Adrenal gland (tissue), 9 donors: ENCODE measurements at regions not wholly inside any gene's neighbourhood (a gene's known extent, or its start where the extent isn't known, plus 50 kb on each side); places are given as distances from the start of the nearest gene placed in this dataset.

Experiments used
- DNase-seq, 7 donors: peaks; one replicate each; pipeline ENCODE4 v3.0.0-alpha.2; 2019 to 2020
- H3K27ac ChIP-seq, 5 donors: fragments of 200-600 bp; sonication (generic) in 4 of 5; 1 replicate in 3 of 5; 2 replicates in 2 of 5; pipeline versions ENCODE4 v1.5.1 to v1.8.0; 2016 to 2020; ENCODE audit warnings: mild to moderate bottlenecking in 1 of 5
- H3K27me3 ChIP-seq: fragments of 200-600 bp; 2 replicates; pipeline ENCODE4 v1.8.0; 2021
- H3K36me3 ChIP-seq, 2 donors: fragments of 200-600 bp; replicated peaks in 1 of 2; 1 replicate in 1 of 2; 2 replicates in 1 of 2; pipeline versions ENCODE4 v1.5.1 to v1.8.0; 2018 to 2022
- H3K4me1 ChIP-seq, 2 donors: fragments of 200-600 bp; replicated peaks in 1 of 2; 1 replicate in 1 of 2; 2 replicates in 1 of 2; pipeline versions ENCODE4 v1.5.1 to v1.8.0; 2018 to 2021
- H3K4me3 ChIP-seq, 4 donors: fragments of 200-600 bp; sonication (generic) in 3 of 4; one replicate each; pipeline ENCODE4 v1.5.1; 2016 to 2018
- H3K9me3 ChIP-seq, 3 donors: fragments of 200-600 bp; sonication (generic) in 1 of 3; replicated peaks in 1 of 3; 1 replicate in 2 of 3; 2 replicates in 1 of 3; pipeline versions ENCODE4 v1.5.1 to v1.8.0; 2016 to 2021
- POLR2A ChIP-seq, 2 donors: fragments of 450-650 bp; IDR thresholded peaks; one replicate each; pipeline ENCODE4 v1.6.1; 2017; ENCODE audit warnings: antibody characterized with exemption in 2 of 2, mild to moderate bottlenecking in 2 of 2, moderate library complexity in 1 of 2
- WGBS, 4 donors: extraction: QIAGEN DNeasy Blood & Tissue Kit in 2 of 4; methylation state at CpG; one replicate each; pipeline versions ENCODE4 v1.1.5 to v1.1.7; 2013 to 2017; 5-methylcytosine and 5-hydroxymethylcytosine counted together
- intact Hi-C, 2 donors: fragments of 100-400 bp; cut with DNase I; formaldehyde crosslinking; loops; one replicate each; pipeline versions ENCODE4 v1.14.1 to v1.15.0; 2022 to 2023
- TF ChIP-seq, protein P1 (sequence below), 6 experiments: fragments of 450-650 bp in 4 of 6; fragments of 200-600 bp in 2 of 6; sonication (generic) in 1 of 6; IDR thresholded peaks; 1 replicate in 5 of 6; 2 replicates in 1 of 6; pipeline versions ENCODE4 v1.5.1 to v1.8.0; 2016 to 2021; ENCODE audit warnings: antibody characterized with exemption in 6 of 6, mild to moderate bottlenecking in 2 of 6, moderate library complexity in 1 of 6
- donor health status: healthy with polysubstance abuse.
- donor health status: Bipolar disorder and iron deficiency.
- donor health status: DM: yes; HTN: yes; CAD: no.
- donor health status: DM: no; HTN: no; CAD: no.
- donor health status: DM: no; HTN: no; CAD: no.

DNA sequence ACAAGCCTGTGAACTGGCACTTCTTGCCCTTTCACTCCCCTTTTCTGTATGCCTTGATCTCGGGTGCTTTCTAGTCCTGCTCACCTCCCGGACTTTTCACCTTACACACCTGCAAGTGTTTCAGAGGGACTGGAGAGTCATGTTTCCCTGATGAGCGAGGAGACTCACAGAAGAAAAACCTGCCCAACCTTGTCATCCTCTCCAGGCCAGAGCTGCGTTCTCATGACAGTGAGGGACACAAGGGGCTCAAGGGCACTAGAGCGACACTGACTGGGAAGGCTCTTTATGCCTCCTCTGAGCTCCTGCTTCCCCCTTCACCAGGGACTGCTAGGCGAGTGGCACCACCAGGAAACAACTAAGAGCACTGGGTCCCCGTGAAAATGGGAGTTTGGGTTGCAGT lies 376.9 kb upstream of the RPS23 start:
- intact Hi-C loops: no loop called here
- TF ChIP-seq POLR2A (IDR thresholded peaks at IDR 0.05): no peak
- TF ChIP-seq, protein P1, sequence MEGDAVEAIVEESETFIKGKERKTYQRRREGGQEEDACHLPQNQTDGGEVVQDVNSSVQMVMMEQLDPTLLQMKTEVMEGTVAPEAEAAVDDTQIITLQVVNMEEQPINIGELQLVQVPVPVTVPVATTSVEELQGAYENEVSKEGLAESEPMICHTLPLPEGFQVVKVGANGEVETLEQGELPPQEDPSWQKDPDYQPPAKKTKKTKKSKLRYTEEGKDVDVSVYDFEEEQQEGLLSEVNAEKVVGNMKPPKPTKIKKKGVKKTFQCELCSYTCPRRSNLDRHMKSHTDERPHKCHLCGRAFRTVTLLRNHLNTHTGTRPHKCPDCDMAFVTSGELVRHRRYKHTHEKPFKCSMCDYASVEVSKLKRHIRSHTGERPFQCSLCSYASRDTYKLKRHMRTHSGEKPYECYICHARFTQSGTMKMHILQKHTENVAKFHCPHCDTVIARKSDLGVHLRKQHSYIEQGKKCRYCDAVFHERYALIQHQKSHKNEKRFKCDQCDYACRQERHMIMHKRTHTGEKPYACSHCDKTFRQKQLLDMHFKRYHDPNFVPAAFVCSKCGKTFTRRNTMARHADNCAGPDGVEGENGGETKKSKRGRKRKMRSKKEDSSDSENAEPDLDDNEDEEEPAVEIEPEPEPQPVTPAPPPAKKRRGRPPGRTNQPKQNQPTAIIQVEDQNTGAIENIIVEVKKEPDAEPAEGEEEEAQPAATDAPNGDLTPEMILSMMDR (IDR thresholded peaks at IDR 0.05): no peak
- no peaks in the 10 kb centered on the region for H3K4me1 ChIP-seq
- H3K27ac ChIP-seq: no peak overlapping the region
- H3K36me3 ChIP-seq: no peaks in the 10 kb centered on the region
- 78 to 93% (median 86%) methylated on average over 6 to 7 of the region's 7 CpGs for WGBS, 4 donors
- no peak for DNase-seq
- no peak overlapping the region for H3K4me3 ChIP-seq
- H3K27me3 ChIP-seq: no peaks in the 10 kb centered on the region
- no peaks in the 10 kb centered on the region for H3K9me3 ChIP-seq

DNA sequence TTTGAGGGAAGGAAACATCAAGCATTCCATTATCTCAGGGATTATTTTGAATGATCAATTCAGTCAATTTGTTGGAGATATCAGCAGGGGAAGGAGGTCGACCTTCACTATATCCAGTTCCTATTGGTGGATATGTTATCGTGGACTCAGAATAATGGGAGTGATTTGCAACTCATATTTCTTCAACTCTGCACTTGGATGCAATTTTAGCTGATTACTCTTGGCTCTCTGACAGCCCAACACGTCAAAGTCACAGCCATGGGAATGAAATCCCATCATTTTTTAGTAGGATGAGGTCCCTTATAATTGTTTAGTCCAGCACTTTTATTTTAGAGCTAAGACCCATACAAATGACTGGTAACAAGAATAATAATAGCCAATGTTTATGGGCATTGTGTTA lies 371.8 kb upstream of the RPS23 start:
- DNase-seq: no peak
- H3K4me1 ChIP-seq: no peaks in the 10 kb centered on the region
- no peak overlapping the region for H3K4me3 ChIP-seq
- TF ChIP-seq, protein P1 (IDR thresholded peaks at IDR 0.05): no peak
- TF ChIP-seq POLR2A (IDR thresholded peaks at IDR 0.05): no peak
- 68 to 72% (median 71%) methylated on average over 3 of the region's 3 CpGs for WGBS, 4 donors
- no peak overlapping the region for H3K27ac ChIP-seq
- no peaks in the 10 kb centered on the region for H3K36me3 ChIP-seq
- intact Hi-C loops: loop anchor here (10.0 kb wide), 2 partner anchors 285 to 295 kb away; no protein-coding TSS in a partner anchor
- H3K9me3 ChIP-seq: no peaks in the 10 kb centered on the region
- H3K27me3 ChIP-seq: no peaks in the 10 kb centered on the region

DNA sequence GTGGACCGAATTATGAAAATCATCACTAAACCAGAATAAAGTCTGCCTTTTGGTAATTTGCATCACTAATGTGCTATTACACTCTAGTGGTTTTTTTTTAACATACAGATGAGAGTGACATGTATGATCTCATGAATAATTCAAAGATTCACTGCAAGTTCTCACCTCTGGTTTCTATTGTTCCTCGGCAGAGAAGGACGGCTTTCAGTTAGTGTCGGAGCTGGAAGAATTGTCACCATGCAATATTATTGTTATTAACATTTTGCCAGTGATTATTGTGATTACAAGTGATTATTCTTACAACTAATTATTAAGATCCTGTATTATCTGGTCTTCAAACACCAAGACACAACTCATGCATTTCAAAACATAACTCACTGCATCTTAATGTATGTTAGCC lies 366.6 kb upstream of the RPS23 start:
- WGBS, 4 donors: 86 to 96% (median 94%) methylated on average over 4 of the region's 4 CpGs
- H3K27me3 ChIP-seq: no peaks in the 10 kb centered on the region
- TF ChIP-seq POLR2A (IDR thresholded peaks at IDR 0.05): no peak
- TF ChIP-seq, protein P1 (IDR thresholded peaks at IDR 0.05): no peak
- no peaks in the 10 kb centered on the region for H3K36me3 ChIP-seq
- no peak overlapping the region for H3K4me3 ChIP-seq
- intact Hi-C loops: loop anchor here (10.0 kb wide), 2 partner anchors 280 to 290 kb away; no protein-coding TSS in a partner anchor
- H3K27ac ChIP-seq: no peak overlapping the region
- H3K4me1 ChIP-seq: peaks cover 3 to 15% of the 10 kb centered on the region in 2 donors
- DNase-seq: no peak
- H3K9me3 ChIP-seq: no peaks in the 10 kb centered on the region

DNA sequence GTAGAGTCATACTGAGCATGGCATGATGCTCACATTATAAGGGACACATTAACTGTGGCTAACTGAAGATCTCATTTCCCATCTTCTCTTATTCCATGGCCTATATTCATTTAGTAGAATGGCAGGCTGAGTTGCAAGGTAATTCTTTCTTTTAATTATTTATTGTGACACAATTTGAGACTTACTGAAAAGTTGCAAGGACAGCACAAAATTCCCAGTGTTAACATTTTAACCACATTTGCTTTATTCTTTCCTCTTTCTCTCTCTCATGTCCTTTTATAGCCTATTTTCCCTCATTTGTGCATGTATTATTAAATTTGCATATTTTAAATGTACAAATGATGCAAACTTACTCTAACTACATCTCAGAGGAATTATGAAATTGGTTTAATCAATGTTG lies 366.1 kb upstream of the RPS23 start:
- Histone ChIP-seq H3K36me3 (no peaks in the 10 kb centered on the region), H3K27ac (no peak overlapping the region), H3K27me3 (no peaks in the 10 kb centered on the region), H3K4me1 (peaks cover 8 to 20% of the 10 kb centered on the region in 2 donors), H3K4me3 (no peak overlapping the region), H3K9me3 (no peaks in the 10 kb centered on the region)
- no peak for TF ChIP-seq POLR2A (IDR thresholded peaks at IDR 0.05)
- TF ChIP-seq, protein P1 (IDR thresholded peaks at IDR 0.05): no peak
- intact Hi-C loops: loop anchor here (10.0 kb wide), 2 partner anchors 279 to 289 kb away; no protein-coding TSS in a partner anchor
- no peak for DNase-seq
